Neural crest cell (in vitro differentiated cells): ENCODE measurements at regions not wholly inside any gene's neighbourhood (a gene's known extent, or its start where the extent isn't known, plus 50 kb on each side); places are given as distances from the start of the nearest gene placed in this dataset.
"Not testable (repeated sequence)": the region's sequence is repeated elsewhere in the genome, so short reads cannot be mapped to it uniquely, and the experiment has no call there.

Experiments used
- DNase-seq: peaks from one replicate; pipeline ENCODE4 v3.0.0; 2021; ENCODE audit warnings: low read depth, mixed read lengths, low spot score
- H3K27ac Mint-ChIP-seq: one replicate; pipeline ENCODE4 v1.8.0; 2021; ENCODE audit warnings: mild to moderate bottlenecking, mixed read lengths; ENCODE audit not compliant: unreplicated experiment
- H3K27me3 Mint-ChIP-seq: 2 replicates; pipeline ENCODE4 v1.8.0; 2021; ENCODE audit warnings: low read depth, mild to moderate bottlenecking, mixed read lengths
- H3K36me3 Mint-ChIP-seq: 2 replicates; pipeline ENCODE4 v1.8.0; 2021; ENCODE audit warnings: low read depth, mild to moderate bottlenecking, mixed read lengths
- H3K4me1 Mint-ChIP-seq: 2 replicates; pipeline ENCODE4 v1.8.0; 2021; ENCODE audit warnings: mixed read lengths
- H3K4me3 Mint-ChIP-seq: one replicate; pipeline ENCODE4 v1.8.0; 2021; ENCODE audit warnings: mild to moderate bottlenecking, mixed read lengths
- H3K9me3 Mint-ChIP-seq: 2 replicates; pipeline ENCODE4 v1.8.0; 2021; ENCODE audit warnings: mixed read lengths
- TF ChIP-seq, protein P1 (sequence below): fragments of 200-600 bp; sonication (generic); conservative IDR thresholded peaks from 2 replicates; pipeline ENCODE4 v1.5.0; 2021; ENCODE audit warnings: antibody characterized with exemption, mild to moderate bottlenecking

DNA sequence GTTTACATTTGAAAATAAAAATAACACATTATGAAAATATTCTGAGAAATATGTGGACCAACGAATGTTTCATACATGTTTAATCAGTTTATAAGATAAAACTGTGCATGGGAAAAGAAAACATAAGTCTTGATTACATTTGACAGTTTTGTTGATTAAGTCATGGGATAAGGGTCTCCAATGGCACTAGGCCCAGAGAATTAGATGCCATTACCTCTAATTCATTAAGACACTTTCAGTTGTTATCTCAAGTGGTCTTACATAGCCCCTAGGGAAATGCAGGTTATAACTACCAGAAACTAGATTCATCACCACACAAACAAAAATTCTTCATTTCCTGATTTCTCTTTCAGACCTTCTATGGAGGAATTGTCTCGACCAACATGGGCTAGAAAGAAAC is 300.8 kb downstream of the PCDH7 start:
- no peak for DNase-seq
- TF ChIP-seq, protein P1, sequence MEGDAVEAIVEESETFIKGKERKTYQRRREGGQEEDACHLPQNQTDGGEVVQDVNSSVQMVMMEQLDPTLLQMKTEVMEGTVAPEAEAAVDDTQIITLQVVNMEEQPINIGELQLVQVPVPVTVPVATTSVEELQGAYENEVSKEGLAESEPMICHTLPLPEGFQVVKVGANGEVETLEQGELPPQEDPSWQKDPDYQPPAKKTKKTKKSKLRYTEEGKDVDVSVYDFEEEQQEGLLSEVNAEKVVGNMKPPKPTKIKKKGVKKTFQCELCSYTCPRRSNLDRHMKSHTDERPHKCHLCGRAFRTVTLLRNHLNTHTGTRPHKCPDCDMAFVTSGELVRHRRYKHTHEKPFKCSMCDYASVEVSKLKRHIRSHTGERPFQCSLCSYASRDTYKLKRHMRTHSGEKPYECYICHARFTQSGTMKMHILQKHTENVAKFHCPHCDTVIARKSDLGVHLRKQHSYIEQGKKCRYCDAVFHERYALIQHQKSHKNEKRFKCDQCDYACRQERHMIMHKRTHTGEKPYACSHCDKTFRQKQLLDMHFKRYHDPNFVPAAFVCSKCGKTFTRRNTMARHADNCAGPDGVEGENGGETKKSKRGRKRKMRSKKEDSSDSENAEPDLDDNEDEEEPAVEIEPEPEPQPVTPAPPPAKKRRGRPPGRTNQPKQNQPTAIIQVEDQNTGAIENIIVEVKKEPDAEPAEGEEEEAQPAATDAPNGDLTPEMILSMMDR = no peak
- H3K4me1 Mint-ChIP-seq = no peaks in the 10 kb centered on the region
- H3K27me3 Mint-ChIP-seq = no peaks in the 10 kb centered on the region
- H3K27ac Mint-ChIP-seq = no peak overlapping the region
- no peaks in the 10 kb centered on the region for H3K9me3 Mint-ChIP-seq
- H3K36me3 Mint-ChIP-seq = no peaks in the 10 kb centered on the region
- no peak overlapping the region for H3K4me3 Mint-ChIP-seq

DNA sequence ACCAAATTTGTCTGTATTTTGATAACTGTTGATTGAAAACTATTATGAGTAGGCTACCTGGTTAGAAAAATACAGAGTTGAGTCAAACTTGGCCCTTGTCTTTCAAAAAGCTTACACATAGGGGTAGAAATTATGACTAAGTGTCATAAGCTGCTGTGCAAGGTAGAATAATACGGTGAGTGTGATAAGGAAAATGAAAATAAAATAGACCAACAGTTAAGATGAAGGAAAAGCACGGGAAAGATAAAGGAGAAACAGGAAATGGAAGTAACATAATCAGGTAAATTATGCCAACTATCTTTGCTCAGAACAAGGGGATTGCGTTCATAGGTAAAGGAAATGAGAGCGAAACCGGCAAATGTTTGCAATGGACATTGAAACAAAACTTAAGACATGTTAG is 302.5 kb downstream of the PCDH7 start:
- H3K36me3 Mint-ChIP-seq = no peaks in the 10 kb centered on the region
- H3K4me1 Mint-ChIP-seq = no peaks in the 10 kb centered on the region
- no peak for DNase-seq
- TF ChIP-seq, protein P1 = no peak
- H3K4me3 Mint-ChIP-seq = no peak overlapping the region
- H3K27me3 Mint-ChIP-seq = no peaks in the 10 kb centered on the region
- H3K9me3 Mint-ChIP-seq = no peaks in the 10 kb centered on the region
- no peak overlapping the region for H3K27ac Mint-ChIP-seq

DNA sequence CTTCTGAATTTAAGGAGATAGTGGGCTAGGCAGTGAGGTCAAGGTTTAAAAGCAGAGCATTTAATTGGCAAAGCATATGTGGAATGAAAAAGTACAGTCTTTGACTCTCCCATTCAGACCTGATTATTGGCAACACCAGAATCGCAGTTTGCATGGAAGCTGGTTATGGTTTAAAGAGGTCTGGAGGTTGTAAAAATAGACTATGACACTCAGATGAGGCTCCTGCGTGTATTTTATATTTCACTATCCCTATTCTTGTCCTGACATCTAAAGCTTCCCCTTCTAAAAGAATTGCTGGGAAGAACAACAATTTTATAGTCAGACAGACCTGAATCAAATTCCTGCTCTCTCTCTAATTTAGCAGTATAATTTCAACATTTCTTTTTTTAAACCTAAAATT is 302.9 kb downstream of the PCDH7 start:
- H3K27ac Mint-ChIP-seq = no peak overlapping the region
- TF ChIP-seq, protein P1 = no peak
- no peaks in the 10 kb centered on the region for H3K36me3 Mint-ChIP-seq
- no peak overlapping the region for H3K4me3 Mint-ChIP-seq
- no peak for DNase-seq
- no peaks in the 10 kb centered on the region for H3K9me3 Mint-ChIP-seq
- H3K27me3 Mint-ChIP-seq = no peaks in the 10 kb centered on the region
- no peaks in the 10 kb centered on the region for H3K4me1 Mint-ChIP-seq

DNA sequence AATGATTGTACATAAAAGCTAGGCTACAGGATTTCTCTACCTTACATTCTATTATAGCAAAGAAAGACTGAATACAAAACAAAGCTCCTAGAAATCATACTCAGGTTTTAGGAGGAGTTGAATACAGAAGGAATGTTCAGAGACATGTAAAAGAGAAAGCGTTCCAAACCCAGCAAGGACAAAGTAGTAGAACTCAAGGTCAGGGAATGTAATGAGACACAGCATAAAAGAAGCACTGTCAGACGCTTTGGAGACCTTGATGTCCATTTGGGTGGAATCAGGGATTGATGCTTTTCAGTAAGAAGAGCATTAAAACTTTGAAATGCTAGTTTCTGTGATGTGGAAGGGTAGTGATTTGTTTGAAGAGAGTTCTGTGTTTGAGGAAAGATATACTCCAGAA is 303.6 kb downstream of the PCDH7 start:
- Mint-ChIP-seq H3K4me3 (no peak overlapping the region), H3K27me3 (no peaks in the 10 kb centered on the region), H3K36me3 (no peaks in the 10 kb centered on the region), H3K4me1 (no peaks in the 10 kb centered on the region), H3K27ac (no peak overlapping the region), H3K9me3 (no peaks in the 10 kb centered on the region)
- DNase-seq = no peak
- TF ChIP-seq, protein P1 = no peak

DNA sequence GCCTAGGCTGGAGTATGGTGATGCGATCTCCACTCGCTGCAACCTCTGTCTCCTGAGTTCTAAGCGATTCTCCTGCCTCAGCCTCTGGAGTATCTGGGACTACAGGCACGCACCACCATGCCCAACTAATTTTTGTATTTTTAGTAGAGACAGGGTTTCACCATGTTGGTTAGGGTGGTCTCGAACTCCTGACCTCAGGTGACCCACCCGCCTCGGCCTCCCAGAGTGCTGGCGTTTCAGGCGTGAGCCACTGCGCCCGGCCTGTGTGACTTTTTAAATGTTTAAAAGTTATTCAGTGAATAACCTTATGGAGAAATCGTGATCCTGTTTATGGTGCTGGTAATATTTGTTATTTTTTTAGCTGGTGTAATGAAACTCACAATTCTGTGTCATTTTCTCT is 304.6 kb downstream of the PCDH7 start:
- not testable (repeated sequence) for H3K9me3 Mint-ChIP-seq, H3K36me3 Mint-ChIP-seq, H3K4me3 Mint-ChIP-seq, DNase-seq, H3K27ac Mint-ChIP-seq, H3K27me3 Mint-ChIP-seq, H3K4me1 Mint-ChIP-seq

DNA sequence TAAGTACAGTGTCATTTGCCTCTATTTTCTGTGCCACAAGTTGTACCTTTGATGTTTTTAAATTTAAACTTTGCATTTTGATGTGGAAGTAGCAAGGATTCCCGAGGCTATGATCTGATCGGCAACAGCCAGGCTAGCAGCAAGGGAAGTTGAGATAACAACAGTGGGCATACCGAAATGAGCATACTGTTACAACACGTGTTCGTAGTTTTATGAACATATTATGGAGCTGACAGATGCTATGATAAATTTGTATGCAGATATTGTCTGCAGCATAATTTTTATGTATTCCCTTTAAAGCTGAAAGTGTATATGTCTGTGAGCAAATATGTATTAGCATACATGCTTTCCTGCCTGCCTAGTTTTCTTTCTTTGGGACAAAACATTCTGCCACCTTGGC is 306.1 kb downstream of the PCDH7 start:
- Mint-ChIP-seq H3K4me3 (no peak overlapping the region), H3K27me3 (no peaks in the 10 kb centered on the region), H3K4me1 (no peaks in the 10 kb centered on the region), H3K36me3 (no peaks in the 10 kb centered on the region), H3K27ac (no peak overlapping the region), H3K9me3 (peaks cover 2% of the 10 kb centered on the region)
- TF ChIP-seq, protein P1 = no peak
- DNase-seq = no peak
